GM21515 (cell line): ENCODE measurements at regions not wholly inside any gene's neighbourhood (a gene's known extent, or its start where the extent isn't known, plus 50 kb on each side); places are given as distances from the start of the nearest gene placed in this dataset.

Source experiments
- ATAC-seq: cut with Tn5 transposase; IDR thresholded peaks from one replicate; pipeline ENCODE4 v1.9.1; 2021; ENCODE audit not compliant: unreplicated experiment

- no peak for ATAC-seq
These were observed 873.1 kb upstream of the TMEM132C start for GRCh38 chr12:127393896-127394295.

GRCh38 chr12:127396734-127397133 lies 870.2 kb upstream of the TMEM132C start:
- no peak for ATAC-seq

- no peak for ATAC-seq
These were observed 868.8 kb upstream of the TMEM132C start for GRCh38 chr12:127398016-127398710.

GRCh38 chr12:127399451-127399850 lies 867.5 kb upstream of the TMEM132C start:
- no peak for ATAC-seq

- ATAC-seq = no peak
These were observed 866.7 kb upstream of the TMEM132C start for GRCh38 chr12:127400221-127400620.

GRCh38 chr12:127401005-127401404 lies 866.0 kb upstream of the TMEM132C start:
- ATAC-seq = no peak

- no peak for ATAC-seq
These were observed 865.4 kb upstream of the TMEM132C start for GRCh38 chr12:127401536-127401935.

GRCh38 chr12:127411166-127411915 lies 855.6 kb upstream of the TMEM132C start:
- ATAC-seq = no peak

GRCh38 chr12:127411981-127412380 lies 855.0 kb upstream of the TMEM132C start:
- no peak for ATAC-seq

- no peak for ATAC-seq
These were observed 854.1 kb upstream of the TMEM132C start for GRCh38 chr12:127412866-127413265.

GRCh38 chr12:127414186-127414585 lies 852.8 kb upstream of the TMEM132C start:
- ATAC-seq = no peak

GRCh38 chr12:127414636-127415035 lies 852.3 kb upstream of the TMEM132C start:
- no peak for ATAC-seq

- ATAC-seq = no peak
These were observed 850.2 kb upstream of the TMEM132C start for GRCh38 chr12:127416796-127417195.

GRCh38 chr12:127419111-127419510 lies 847.9 kb upstream of the TMEM132C start:
- ATAC-seq = no peak

GRCh38 chr12:127421614-127422013 lies 845.4 kb upstream of the TMEM132C start:
- no peak for ATAC-seq

- no peak for ATAC-seq
These were observed 843.9 kb upstream of the TMEM132C start for GRCh38 chr12:127422935-127423566.

GRCh38 chr12:127425474-127425873 lies 841.5 kb upstream of the TMEM132C start:
- no peak for ATAC-seq

- ATAC-seq = no peak
These were observed 838.5 kb upstream of the TMEM132C start for GRCh38 chr12:127428420-127428819.

- no peak for ATAC-seq
These were observed 837.3 kb upstream of the TMEM132C start for GRCh38 chr12:127429551-127430285.

GRCh38 chr12:127430401-127430800 lies 836.6 kb upstream of the TMEM132C start:
- ATAC-seq = no peak

- ATAC-seq = no peak
These were observed 835.8 kb upstream of the TMEM132C start for GRCh38 chr12:127431177-127431576.
